Liver (tissue), 3 donors: ENCODE measurements at regions not wholly inside any gene's neighbourhood (a gene's known extent, or its start where the extent isn't known, plus 50 kb on each side); places are given as distances from the start of the nearest gene placed in this dataset.

Experiments used
- GABPA ChIP-seq, 2 donors: IDR thresholded peaks in 1 of 2; conservative IDR thresholded peaks in 1 of 2; 2 replicates each; pipeline ENCODE4 v1.6.1; 2016; ENCODE audit warnings: antibody characterized with exemption in 2 of 2, mild to moderate bottlenecking in 1 of 2, moderate library complexity in 1 of 2
- NR2F2 ChIP-seq: IDR thresholded peaks from 2 replicates; pipeline ENCODE4 v1.6.1; 2016; ENCODE audit warnings: antibody characterized with exemption
- SP1 ChIP-seq: IDR thresholded peaks from 2 replicates; pipeline ENCODE4 v1.6.1; 2018; ENCODE audit warnings: antibody characterized with exemption, mild to moderate bottlenecking
- TAF1 ChIP-seq: conservative IDR thresholded peaks from 2 replicates; pipeline ENCODE4 v1.6.1; 2016; ENCODE audit warnings: antibody characterized with exemption, mild to moderate bottlenecking
- TF ChIP-seq, protein P1 (sequence below): fragments of 150-350 bp; IDR thresholded peaks from 2 replicates; pipeline ENCODE4 v1.5.1; 2017; ENCODE audit warnings: improper control_type of control experiment, low read depth, low read length; ENCODE audit not compliant: missing input control
- donor health status: healthy.
- donor health status: healthy.

DNA sequence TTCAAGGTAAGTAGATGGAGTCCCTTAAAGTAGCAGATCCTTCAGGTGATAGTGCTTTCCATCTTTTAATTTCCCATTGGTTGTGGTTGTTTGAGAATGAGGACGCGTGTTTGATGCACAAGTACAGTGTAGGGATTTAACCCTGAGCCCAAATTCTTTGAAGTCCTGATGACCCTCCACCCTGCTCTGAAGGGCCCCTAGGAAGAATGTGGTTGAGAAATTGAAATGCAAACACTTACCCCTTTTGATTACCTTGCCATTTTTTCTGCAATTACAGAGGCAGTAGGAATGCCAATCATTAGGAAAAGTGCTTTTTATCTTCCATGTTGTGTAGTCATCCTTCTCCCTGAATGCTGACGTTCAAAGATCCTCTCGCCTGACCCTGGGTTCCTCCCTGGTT lies 112.4 kb downstream of the ZNF518B start:
- TF ChIP-seq, protein P1, sequence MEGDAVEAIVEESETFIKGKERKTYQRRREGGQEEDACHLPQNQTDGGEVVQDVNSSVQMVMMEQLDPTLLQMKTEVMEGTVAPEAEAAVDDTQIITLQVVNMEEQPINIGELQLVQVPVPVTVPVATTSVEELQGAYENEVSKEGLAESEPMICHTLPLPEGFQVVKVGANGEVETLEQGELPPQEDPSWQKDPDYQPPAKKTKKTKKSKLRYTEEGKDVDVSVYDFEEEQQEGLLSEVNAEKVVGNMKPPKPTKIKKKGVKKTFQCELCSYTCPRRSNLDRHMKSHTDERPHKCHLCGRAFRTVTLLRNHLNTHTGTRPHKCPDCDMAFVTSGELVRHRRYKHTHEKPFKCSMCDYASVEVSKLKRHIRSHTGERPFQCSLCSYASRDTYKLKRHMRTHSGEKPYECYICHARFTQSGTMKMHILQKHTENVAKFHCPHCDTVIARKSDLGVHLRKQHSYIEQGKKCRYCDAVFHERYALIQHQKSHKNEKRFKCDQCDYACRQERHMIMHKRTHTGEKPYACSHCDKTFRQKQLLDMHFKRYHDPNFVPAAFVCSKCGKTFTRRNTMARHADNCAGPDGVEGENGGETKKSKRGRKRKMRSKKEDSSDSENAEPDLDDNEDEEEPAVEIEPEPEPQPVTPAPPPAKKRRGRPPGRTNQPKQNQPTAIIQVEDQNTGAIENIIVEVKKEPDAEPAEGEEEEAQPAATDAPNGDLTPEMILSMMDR, result no peak
- TF ChIP-seq NR2F2, result no peak
- TF ChIP-seq SP1, result no peak
- TF ChIP-seq TAF1, result no peak
- no peak for TF ChIP-seq GABPA (IDR thresholded peaks at IDR 0.05 in 1 of 2, conservative IDR thresholded peaks at IDR 0.05 in 1 of 2)
